ENCODE measurements at regions not wholly inside any gene's neighbourhood (a gene's known extent, or its start where the extent isn't known, plus 50 kb on each side); places are given as distances from the start of the nearest gene placed in this dataset.

DNA sequence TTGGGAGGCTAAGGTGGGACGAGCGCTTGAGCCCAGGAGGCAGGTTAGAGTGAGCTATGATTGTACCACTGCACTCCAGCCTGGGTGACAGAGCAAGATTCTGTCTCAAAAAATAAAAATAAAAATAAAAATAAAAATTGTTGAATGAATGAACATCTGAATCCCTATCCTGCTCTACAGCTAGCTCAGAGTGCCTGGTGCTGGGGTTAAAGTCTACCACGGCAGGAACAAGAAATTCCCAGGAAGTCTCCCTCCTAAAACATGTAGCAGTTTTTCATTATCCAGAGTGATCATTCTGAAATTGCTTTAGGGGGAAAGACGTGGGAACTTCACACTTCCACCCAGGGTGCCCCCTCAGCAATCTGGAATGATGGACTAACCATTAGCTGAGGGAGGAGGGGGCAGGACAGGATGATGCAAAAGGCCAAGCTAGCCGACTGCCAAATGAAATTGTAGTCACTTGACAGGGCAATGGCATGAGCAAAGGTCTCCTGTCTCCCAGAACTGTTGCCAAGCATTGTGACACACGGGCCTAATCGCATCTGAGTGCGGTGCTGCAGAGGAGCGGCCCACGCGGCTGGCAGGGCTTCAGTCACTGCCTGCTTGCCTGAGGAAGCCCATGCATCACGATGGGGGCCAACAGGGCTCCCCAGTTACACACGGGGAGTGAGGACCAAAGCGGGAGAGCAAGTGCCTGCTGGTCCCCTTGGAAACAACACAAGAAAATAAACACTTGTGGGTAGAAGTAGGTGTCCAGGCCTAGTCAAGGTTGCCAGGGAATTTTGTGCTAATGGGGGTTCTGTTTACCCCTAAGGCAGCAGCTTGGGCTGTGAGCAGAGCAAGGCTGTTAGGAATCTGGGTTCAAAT is 85.7 kb downstream of the NENF start:
- FAIRE-seq (no peak), DNase-seq (ENCODE audit: low read depth) (peak; percentile 30)
- TF ChIP-seq, protein P1, sequence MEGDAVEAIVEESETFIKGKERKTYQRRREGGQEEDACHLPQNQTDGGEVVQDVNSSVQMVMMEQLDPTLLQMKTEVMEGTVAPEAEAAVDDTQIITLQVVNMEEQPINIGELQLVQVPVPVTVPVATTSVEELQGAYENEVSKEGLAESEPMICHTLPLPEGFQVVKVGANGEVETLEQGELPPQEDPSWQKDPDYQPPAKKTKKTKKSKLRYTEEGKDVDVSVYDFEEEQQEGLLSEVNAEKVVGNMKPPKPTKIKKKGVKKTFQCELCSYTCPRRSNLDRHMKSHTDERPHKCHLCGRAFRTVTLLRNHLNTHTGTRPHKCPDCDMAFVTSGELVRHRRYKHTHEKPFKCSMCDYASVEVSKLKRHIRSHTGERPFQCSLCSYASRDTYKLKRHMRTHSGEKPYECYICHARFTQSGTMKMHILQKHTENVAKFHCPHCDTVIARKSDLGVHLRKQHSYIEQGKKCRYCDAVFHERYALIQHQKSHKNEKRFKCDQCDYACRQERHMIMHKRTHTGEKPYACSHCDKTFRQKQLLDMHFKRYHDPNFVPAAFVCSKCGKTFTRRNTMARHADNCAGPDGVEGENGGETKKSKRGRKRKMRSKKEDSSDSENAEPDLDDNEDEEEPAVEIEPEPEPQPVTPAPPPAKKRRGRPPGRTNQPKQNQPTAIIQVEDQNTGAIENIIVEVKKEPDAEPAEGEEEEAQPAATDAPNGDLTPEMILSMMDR (IDR thresholded peaks at IDR 0.05; ENCODE audit: insufficient read depth, low read length, severe bottlenecking) = no peak
- H3K36me3 ChIP-seq (ENCODE audit: control insufficient read depth, insufficient read depth, low read length) = no peaks in the 10 kb centered on the region
- H3K27me3 ChIP-seq (ENCODE audit: control insufficient read depth, insufficient read depth, low read length) = peaks cover 16% of the 10 kb centered on the region
- H3K4me3 ChIP-seq (ENCODE audit: low read depth, low read length) = no peak overlapping the region

DNA sequence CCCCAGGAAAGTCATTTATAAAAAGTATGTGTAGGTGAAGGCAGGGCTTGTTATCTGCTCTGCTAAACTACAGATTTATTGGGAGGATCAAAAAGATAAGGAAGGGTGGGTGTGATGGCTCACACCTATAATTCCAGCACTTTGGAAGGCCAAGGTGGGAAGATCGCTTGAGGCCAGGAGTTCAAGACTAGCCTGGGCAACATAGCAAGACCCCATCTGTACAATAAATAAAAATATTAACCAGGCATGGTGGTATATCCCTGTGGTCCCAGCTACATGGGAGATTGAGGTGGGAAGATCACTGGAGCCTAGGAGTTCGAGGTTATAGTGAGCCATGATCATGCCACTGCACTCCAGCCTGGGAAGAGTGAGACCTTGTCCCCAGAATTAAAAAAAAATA is 86.4 kb downstream of the NENF start:
- H3K27me3 ChIP-seq (ENCODE audit: control insufficient read depth, insufficient read depth, low read length) = peaks cover 11% of the 10 kb centered on the region
- H3K4me3 ChIP-seq (ENCODE audit: low read depth, low read length) = no peak overlapping the region
- no peaks in the 10 kb centered on the region for H3K36me3 ChIP-seq (ENCODE audit: control insufficient read depth, insufficient read depth, low read length)
- TF ChIP-seq, protein P1 (IDR thresholded peaks at IDR 0.05; ENCODE audit: insufficient read depth, low read length, severe bottlenecking) = no peak
- no peak for DNase-seq (ENCODE audit: low read depth)
- no peak for FAIRE-seq

DNA sequence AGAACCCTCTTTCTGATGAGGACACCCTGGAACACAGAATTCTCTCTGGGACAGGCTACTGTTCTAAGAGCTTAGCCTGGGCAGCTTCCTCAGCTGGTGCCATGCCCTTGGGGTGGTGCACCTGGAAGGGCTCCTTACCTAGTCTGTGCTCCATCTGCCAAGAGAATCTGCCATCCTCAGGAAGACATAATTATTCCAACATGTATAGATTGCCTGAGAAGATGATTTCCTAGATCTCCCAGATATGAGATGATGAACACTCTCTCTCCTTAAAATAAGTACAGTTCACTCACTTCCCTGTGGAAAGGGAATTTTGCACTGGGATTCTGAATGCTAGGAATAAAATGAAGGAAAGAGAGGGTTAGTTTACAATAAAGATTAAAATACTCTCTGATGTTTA is 87.6 kb downstream of the NENF start:
- TF ChIP-seq, protein P1 (IDR thresholded peaks at IDR 0.05; ENCODE audit: insufficient read depth, low read length, severe bottlenecking) = no peak
- no peak for DNase-seq (ENCODE audit: low read depth)
- no peak for FAIRE-seq

DNA sequence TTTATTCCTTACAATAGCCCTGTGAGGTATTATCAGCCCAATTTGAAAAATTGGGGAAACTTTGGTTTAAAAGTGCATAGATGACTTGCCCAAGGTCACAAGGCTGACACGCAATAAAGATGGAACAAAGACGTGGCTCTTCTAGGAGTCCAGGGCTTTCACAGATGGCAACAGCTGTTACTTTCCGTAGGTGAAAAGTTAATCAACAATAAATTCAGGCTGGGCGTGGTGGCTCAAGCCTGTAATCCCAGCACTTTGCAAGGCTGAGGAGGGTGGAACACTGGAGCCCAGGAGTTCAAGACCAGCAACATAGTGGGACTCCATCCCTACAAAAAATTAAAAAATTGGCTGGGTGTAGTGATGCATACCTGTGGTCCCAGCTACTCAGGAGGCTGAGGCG is 87.8 kb upstream of the ATF3 start:
- FAIRE-seq (no peak), DNase-seq (ENCODE audit: low read depth) (no peak)
- no peaks in the 10 kb centered on the region for H3K36me3 ChIP-seq (ENCODE audit: control insufficient read depth, insufficient read depth, low read length)
- peaks cover 3% of the 10 kb centered on the region for H3K27me3 ChIP-seq (ENCODE audit: control insufficient read depth, insufficient read depth, low read length)
- TF ChIP-seq, protein P1 (IDR thresholded peaks at IDR 0.05; ENCODE audit: insufficient read depth, low read length, severe bottlenecking) = no peak
- no peak overlapping the region for H3K4me3 ChIP-seq (ENCODE audit: low read depth, low read length)

More for the DNA sequence above, 87.6 kb downstream of the NENF start:
- H3K27me3 ChIP-seq (ENCODE audit: control insufficient read depth, insufficient read depth, low read length) = peaks cover 6% of the 10 kb centered on the region
- no peak overlapping the region for H3K4me3 ChIP-seq (ENCODE audit: low read depth, low read length)
- H3K36me3 ChIP-seq (ENCODE audit: control insufficient read depth, insufficient read depth, low read length) = no peaks in the 10 kb centered on the region

DNA sequence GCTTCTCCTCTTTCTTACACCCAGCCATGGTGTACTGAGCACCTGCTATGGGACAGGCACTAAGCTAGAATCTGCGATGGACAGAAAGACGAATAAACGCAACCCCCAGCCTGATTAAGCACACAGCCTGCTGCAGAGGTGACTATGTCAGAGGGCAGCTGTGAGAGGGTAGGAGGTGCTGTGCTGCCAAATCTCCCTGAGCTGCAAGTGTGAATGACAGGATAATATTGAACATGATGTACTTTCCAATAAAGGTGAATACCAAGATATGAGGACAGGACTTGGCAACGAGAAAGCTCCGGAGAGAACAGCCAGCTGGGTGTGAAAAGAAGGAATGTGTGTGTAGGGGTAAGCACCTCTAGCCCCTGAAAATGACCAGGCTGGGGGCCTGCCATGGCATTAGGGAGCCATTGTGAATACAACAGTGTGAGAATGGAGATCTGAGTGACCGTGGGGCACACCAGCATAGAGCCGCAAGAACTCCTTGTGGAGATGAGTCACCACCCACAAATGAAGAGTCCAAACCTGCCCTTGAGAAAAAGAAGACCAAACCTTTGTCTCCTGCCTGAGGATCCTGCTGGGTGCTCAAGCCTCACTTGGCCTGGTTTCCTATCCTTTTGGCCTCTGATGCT is 83.0 kb upstream of the ATF3 start:
- H3K27me3 ChIP-seq (ENCODE audit: control insufficient read depth, insufficient read depth, low read length) = peaks cover 2% of the 10 kb centered on the region
- TF ChIP-seq, protein P1 (IDR thresholded peaks at IDR 0.05; ENCODE audit: insufficient read depth, low read length, severe bottlenecking) = no peak
- DNase-seq (ENCODE audit: low read depth) (peak; percentile 61), FAIRE-seq (no peak)
- no peaks in the 10 kb centered on the region for H3K36me3 ChIP-seq (ENCODE audit: control insufficient read depth, insufficient read depth, low read length)
- H3K4me3 ChIP-seq (ENCODE audit: low read depth, low read length) = no peak overlapping the region

Measured in bronchial epithelial cell (primary cell).